Stimulated activated effector memory CD8-positive, alpha-beta T cell treated with anti-CD3 and anti-CD28 coated beads, Interleukin-12 subunit alpha, Interleukin-12 subunit beta, amount 100 ng/mL, for 72 hours (primary cell): ENCODE measurements at regions not wholly inside any gene's neighbourhood (a gene's known extent, or its start where the extent isn't known, plus 50 kb on each side); places are given as distances from the start of the nearest gene placed in this dataset.

Experiments used
- ATAC-seq: fragments of 150-1000 bp; cut with Tn5 transposase; 2 replicates; pipeline ENCODE4 v1.10.0; 2021
- DNase-seq, 2 donors: peaks; one replicate each; pipeline ENCODE4 v3.0.0; 2021 to 2022; ENCODE audit warnings: low spot score in 2 of 2
- H3K27ac Mint-ChIP-seq: one replicate; pipeline ENCODE4 v1.8.0; 2022; ENCODE audit warnings: mild to moderate bottlenecking, mixed read lengths
- H3K36me3 Mint-ChIP-seq: one replicate; pipeline ENCODE4 v1.8.0; 2022; ENCODE audit warnings: mild to moderate bottlenecking, mixed read lengths
- H3K4me1 Mint-ChIP-seq: one replicate; pipeline ENCODE4 v1.8.0; 2022; ENCODE audit warnings: mixed read lengths
- H3K4me3 Mint-ChIP-seq: one replicate; pipeline ENCODE4 v1.8.0; 2022; ENCODE audit warnings: mild to moderate bottlenecking, mixed read lengths
- H3K9me3 Mint-ChIP-seq: one replicate; pipeline ENCODE4 v1.8.0; 2022; ENCODE audit warnings: mixed read lengths

GRCh38 chr16:79764415-79765110, 164.0 kb upstream of the MAF start:
- Mint-ChIP-seq H3K27ac (no peak overlapping the region), H3K4me3 (no peak overlapping the region), H3K36me3 (no peaks in the 10 kb centered on the region), H3K9me3 (no peaks in the 10 kb centered on the region), H3K4me1 (no peaks in the 10 kb centered on the region)
- DNase-seq (no peak), ATAC-seq (no peak)

GRCh38 chr16:79762217-79762616, 161.7 kb upstream of the MAF start:
- ATAC-seq (no peak), DNase-seq (no peak)
- no peaks in the 10 kb centered on the region for H3K9me3 Mint-ChIP-seq
- no peak overlapping the region for H3K27ac Mint-ChIP-seq
- no peaks in the 10 kb centered on the region for H3K4me1 Mint-ChIP-seq
- H3K36me3 Mint-ChIP-seq: no peaks in the 10 kb centered on the region
- no peak overlapping the region for H3K4me3 Mint-ChIP-seq

DNA sequence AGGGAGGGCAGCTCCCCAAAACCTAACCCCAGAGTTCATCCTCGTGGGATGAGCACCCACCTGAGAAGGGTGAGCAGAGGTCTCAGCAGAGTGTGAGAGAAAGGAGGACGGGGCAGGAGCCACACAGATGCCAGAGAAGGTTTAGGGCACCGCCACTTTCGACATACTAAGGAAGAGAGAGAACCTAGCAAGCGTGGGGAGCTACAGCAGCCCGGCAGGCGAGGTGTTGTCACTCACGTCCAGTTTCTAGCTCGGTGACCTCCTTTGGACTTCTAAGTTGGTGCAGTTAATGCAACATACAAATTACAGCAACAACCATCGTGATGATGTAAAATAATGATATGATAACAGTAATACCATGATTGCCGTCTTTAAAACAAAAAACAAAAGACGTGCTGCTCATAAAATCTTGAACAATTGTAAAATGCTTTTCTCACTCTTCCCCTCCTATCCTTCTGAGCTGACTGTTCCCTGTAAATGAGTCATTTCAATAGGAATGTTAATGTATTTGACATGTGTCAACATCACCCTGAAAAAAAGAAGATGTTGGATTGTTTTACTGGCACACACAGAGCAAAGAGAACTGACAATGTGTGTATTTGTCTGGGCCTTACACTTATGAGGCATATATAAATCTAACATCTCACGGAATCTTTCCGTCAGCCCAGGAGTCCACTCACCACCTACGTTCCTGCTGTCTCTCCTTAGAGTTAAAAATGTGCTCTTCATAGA, 158.2 kb upstream of the MAF start:
- Mint-ChIP-seq H3K9me3 (no peaks in the 10 kb centered on the region), H3K36me3 (no peaks in the 10 kb centered on the region), H3K4me1 (peaks cover 20% of the 10 kb centered on the region), H3K4me3 (no peak overlapping the region), H3K27ac (no peak overlapping the region)
- no peak for DNase-seq
- ATAC-seq: no peak

DNA sequence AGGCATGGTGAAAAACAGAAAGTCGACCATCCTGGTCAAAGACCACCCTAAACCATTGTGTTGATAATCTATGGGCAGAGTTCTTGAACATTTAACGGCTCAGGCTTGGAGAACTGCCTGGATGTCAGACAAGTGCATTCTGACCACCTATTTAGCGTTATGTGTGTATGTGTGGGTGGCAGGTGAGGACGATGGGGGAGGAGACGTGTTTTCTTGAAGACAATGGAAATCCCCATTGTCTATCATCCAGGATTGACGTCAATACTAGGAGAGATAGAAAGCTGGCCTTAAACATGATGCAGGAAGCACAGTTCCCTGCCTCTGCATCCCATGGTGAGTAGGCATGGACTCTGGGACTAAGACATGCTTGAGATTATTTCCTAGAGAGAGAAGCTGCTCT, 157.4 kb upstream of the MAF start:
- Mint-ChIP-seq H3K27ac (no peak overlapping the region), H3K36me3 (no peaks in the 10 kb centered on the region), H3K4me1 (peaks cover 20% of the 10 kb centered on the region), H3K9me3 (no peaks in the 10 kb centered on the region), H3K4me3 (no peak overlapping the region)
- DNase-seq (no peak), ATAC-seq (peak; percentile 42)

GRCh38 chr16:79757163-79757562, 156.6 kb upstream of the MAF start:
- H3K4me1 Mint-ChIP-seq: peaks cover 20% of the 10 kb centered on the region
- no peaks in the 10 kb centered on the region for H3K36me3 Mint-ChIP-seq
- DNase-seq: no peak
- H3K27ac Mint-ChIP-seq: no peak overlapping the region
- H3K4me3 Mint-ChIP-seq: no peak overlapping the region
- no peaks in the 10 kb centered on the region for H3K9me3 Mint-ChIP-seq
- no peak for ATAC-seq

GRCh38 chr16:79756571-79756970, 156.0 kb upstream of the MAF start:
- Mint-ChIP-seq H3K9me3 (no peaks in the 10 kb centered on the region), H3K4me3 (no peak overlapping the region), H3K4me1 (peaks cover 20% of the 10 kb centered on the region), H3K27ac (no peak overlapping the region), H3K36me3 (no peaks in the 10 kb centered on the region)
- no peak for DNase-seq
- ATAC-seq: peak; percentile 69

DNA sequence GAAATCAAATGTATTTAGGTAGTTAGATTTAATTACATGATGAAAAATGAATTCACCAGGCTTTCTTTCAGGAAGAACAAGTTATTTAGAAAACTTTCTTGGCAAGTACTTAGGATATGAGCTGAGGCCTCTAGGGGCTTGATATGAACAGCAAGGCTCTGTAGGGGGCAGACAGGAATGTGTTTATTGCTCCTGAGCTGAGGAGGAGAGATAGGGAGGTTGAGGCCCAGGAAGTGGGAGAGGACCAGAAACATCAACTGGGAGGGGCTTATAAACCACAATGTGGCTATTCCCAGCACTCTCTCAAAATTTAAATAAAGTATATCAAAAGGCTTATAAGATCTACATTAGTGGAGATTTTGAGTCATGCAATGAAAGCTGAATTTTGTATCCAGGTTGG, 154.0 kb upstream of the MAF start:
- DNase-seq: no peak
- Mint-ChIP-seq H3K36me3 (no peaks in the 10 kb centered on the region), H3K9me3 (peaks cover 3% of the 10 kb centered on the region), H3K4me3 (no peak overlapping the region), H3K4me1 (peaks cover 20% of the 10 kb centered on the region), H3K27ac (no peak overlapping the region)
- no peak for ATAC-seq

- no peak overlapping the region for H3K27ac Mint-ChIP-seq
- ATAC-seq: no peak
- peaks cover 3% of the 10 kb centered on the region for H3K9me3 Mint-ChIP-seq
- no peaks in the 10 kb centered on the region for H3K36me3 Mint-ChIP-seq
- no peak overlapping the region for H3K4me3 Mint-ChIP-seq
- peaks cover 20% of the 10 kb centered on the region for H3K4me1 Mint-ChIP-seq
- no peak for DNase-seq
These were observed 153.5 kb upstream of the MAF start for GRCh38 chr16:79754081-79754480.

- H3K27ac Mint-ChIP-seq: no peak overlapping the region
- H3K36me3 Mint-ChIP-seq: no peaks in the 10 kb centered on the region
- no peak for DNase-seq
- H3K4me3 Mint-ChIP-seq: no peak overlapping the region
- peaks cover 20% of the 10 kb centered on the region for H3K4me1 Mint-ChIP-seq
- H3K9me3 Mint-ChIP-seq: peaks cover 3% of the 10 kb centered on the region
- ATAC-seq: no peak
These were observed 152.7 kb upstream of the MAF start for GRCh38 chr16:79753286-79753685.

DNA sequence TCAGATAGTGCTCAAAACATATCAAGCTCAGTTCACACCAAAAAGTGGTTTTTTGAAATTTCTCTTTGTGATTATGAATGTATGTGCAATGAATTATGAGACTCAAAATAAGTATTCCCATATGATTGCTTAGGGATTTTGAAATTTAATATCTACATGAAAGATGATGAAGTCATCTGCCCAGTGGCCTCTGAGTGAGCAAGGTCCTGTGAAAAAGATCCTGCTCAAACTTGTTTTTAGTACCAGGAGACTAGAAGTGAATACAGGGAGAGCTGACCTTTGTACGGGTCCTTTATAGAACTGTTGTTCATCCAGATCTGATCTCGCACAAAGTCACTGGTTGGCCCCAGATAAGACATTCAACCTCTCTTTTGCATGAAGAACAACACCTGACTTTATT, 151.9 kb upstream of the MAF start:
- H3K9me3 Mint-ChIP-seq: peaks cover 3% of the 10 kb centered on the region
- no peaks in the 10 kb centered on the region for H3K36me3 Mint-ChIP-seq
- DNase-seq (no peak), ATAC-seq (no peak)
- H3K4me1 Mint-ChIP-seq: peaks cover 20% of the 10 kb centered on the region
- H3K4me3 Mint-ChIP-seq: no peak overlapping the region
- H3K27ac Mint-ChIP-seq: no peak overlapping the region

- ATAC-seq (no peak), DNase-seq (no peak)
- Mint-ChIP-seq H3K4me3 (no peak overlapping the region), H3K4me1 (peaks cover 14% of the 10 kb centered on the region), H3K9me3 (peaks cover 3% of the 10 kb centered on the region), H3K27ac (no peak overlapping the region), H3K36me3 (no peaks in the 10 kb centered on the region)
These were observed 151.1 kb upstream of the MAF start for GRCh38 chr16:79751471-79752184.

DNA sequence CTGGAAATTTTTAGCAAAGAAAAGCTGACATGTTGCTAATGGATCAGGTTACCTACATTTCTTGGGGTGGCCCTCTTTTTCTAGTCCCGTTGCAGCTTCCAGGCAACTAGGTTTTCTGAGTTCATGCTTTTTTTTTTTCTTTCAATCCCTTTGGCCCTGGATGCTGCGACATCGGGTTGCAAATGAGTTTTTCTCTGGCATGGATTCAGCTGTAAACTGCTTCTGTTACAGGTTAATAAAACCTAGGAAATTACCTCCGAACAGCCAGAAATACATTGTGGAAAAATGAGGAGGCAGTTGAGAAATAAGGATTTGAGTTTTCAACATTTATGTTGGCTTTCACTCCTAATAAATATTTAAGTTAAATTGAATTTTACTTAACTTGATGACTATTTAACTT, 149.8 kb upstream of the MAF start:
- Mint-ChIP-seq H3K36me3 (no peaks in the 10 kb centered on the region), H3K9me3 (peaks cover 3% of the 10 kb centered on the region), H3K4me3 (no peak overlapping the region), H3K4me1 (peaks cover 7% of the 10 kb centered on the region), H3K27ac (no peak overlapping the region)
- ATAC-seq (no peak), DNase-seq (no peak)

DNA sequence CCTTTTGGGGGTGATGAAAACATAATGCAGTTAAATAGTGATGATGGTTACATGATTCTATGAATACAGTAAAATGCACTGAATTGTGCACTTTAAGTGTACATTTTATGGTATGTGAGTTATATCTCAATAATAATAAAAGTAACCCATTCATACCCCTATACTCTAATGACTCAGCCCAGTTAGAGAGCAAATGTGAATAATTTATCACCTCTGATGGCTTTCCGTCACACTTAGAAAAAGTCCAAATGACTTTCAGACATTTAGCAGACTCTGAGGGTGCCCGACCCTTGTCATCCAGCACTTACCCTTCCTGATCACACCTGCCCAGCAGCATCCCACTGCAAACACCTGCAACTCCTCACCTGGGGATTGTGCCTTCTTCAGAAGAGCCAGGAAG, 148.1 kb upstream of the MAF start:
- Mint-ChIP-seq H3K36me3 (no peaks in the 10 kb centered on the region), H3K4me1 (no peaks in the 10 kb centered on the region), H3K9me3 (peaks cover 3% of the 10 kb centered on the region), H3K27ac (no peak overlapping the region), H3K4me3 (no peak overlapping the region)
- no peak for DNase-seq
- peak; percentile 74 for ATAC-seq

DNA sequence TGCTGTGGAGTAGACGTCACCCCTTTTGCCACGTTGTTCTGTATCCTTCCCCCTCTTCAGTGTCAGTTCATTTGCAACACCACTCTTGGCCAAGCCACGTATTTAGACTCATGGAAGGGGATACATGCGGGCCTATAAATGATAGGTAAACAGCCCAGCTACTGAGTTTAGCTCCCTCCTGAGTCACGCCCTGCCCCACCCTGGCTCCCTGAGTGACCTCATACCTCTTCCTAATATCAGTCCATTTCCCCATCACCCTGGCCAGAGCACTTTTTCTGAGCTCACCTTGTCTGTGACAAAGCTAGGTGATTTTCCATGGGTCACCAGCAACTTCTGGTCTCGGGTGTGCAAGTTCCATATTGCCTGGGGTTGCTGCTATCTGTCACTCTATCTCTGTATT, 147.2 kb upstream of the MAF start:
- DNase-seq (no peak), ATAC-seq (no peak)
- Mint-ChIP-seq H3K36me3 (no peaks in the 10 kb centered on the region), H3K4me1 (no peaks in the 10 kb centered on the region), H3K9me3 (peaks cover 3% of the 10 kb centered on the region), H3K4me3 (no peak overlapping the region), H3K27ac (no peak overlapping the region)

- no peaks in the 10 kb centered on the region for H3K9me3 Mint-ChIP-seq
- ATAC-seq: no peak
- H3K36me3 Mint-ChIP-seq: no peaks in the 10 kb centered on the region
- DNase-seq: no peak
- H3K27ac Mint-ChIP-seq: no peak overlapping the region
- H3K4me3 Mint-ChIP-seq: no peak overlapping the region
- no peaks in the 10 kb centered on the region for H3K4me1 Mint-ChIP-seq
These were observed 139.7 kb upstream of the MAF start for GRCh38 chr16:79740252-79740651.

DNA sequence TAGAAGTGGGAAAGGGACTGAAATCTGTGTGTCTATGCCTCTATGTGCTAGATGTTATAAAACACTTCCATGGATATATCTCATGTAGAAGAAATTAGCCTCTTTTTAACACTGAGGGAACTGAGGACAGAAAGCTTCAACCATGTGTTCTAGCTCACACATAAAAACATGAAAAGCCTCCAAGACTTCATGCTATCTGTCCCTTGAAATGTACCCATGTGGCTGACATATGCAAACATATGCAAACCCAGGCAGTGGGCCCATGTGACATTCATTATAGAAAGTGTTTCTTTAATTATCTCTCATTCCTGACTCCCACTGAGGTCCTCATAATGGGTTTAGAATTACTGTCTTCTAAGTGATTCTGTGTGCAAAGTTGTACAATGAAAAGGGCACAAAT, 134.7 kb upstream of the MAF start:
- no peaks in the 10 kb centered on the region for H3K9me3 Mint-ChIP-seq
- H3K36me3 Mint-ChIP-seq: no peaks in the 10 kb centered on the region
- H3K27ac Mint-ChIP-seq: no peak overlapping the region
- H3K4me3 Mint-ChIP-seq: no peak overlapping the region
- DNase-seq: no peak
- H3K4me1 Mint-ChIP-seq: no peaks in the 10 kb centered on the region
- ATAC-seq: no peak
